ENCODE measurements at regions not wholly inside any gene's neighbourhood (a gene's known extent, or its start where the extent isn't known, plus 50 kb on each side); places are given as distances from the start of the nearest gene placed in this dataset.

DNA sequence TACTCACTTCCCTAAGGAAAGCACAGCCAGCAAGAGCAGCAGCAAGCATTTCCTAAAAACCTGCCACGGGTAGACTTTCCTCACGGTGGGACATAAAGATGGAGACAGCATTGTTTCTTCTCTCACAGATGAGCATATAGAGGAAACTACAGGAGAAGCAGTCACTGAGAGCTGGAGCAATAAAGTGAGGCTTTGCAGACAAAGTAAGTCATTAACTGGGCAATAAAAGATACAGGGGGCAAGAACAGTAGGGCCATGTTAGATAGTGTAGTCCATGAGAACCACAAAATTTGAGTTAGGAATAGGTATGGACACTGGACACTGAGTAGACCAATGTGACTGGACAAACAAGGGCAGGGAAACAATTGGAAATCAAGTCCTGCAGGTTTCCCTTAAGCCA, 240.1 kb upstream of the NFIA start:
- Histone ChIP-seq H3K4me3 (ENCODE audit: extremely low read depth in 1 of 4, insufficient read depth in 2 of 4, low read depth in 3 of 4, low read length in 4 of 4) (no peak overlapping the region), H4K8ac (ENCODE audit: extremely low read depth, insufficient read depth, low read length) (no peak overlapping the region), H3K18ac (ENCODE audit: extremely low read depth, low read length) (no peak overlapping the region), H3K36me3 (ENCODE audit: control insufficient read depth in 2 of 4, insufficient read depth in 4 of 4, low read length in 3 of 4) (no peaks in the 10 kb centered on the region), H4K20me1 (replicated peaks in 1 of 2; ENCODE audit: control insufficient read depth in 1 of 2, insufficient read depth in 2 of 2, low read length in 2 of 2) (no peaks in the 10 kb centered on the region), H3K79me1 (ENCODE audit: low read depth, low read length) (no peaks in the 10 kb centered on the region), H4K5ac (ENCODE audit: insufficient read length, low read depth, low read length) (no peak overlapping the region), H3K4ac (replicated peaks; ENCODE audit: insufficient read length, low read depth, low read length) (no peak overlapping the region), H3K9me3 (ENCODE audit: insufficient read depth in 2 of 2, low read depth in 1 of 2, low read length in 1 of 2) (no peaks in the 10 kb centered on the region; a peak in 1 of 4 replicates), H3K23ac (ENCODE audit: insufficient read length) (no peak overlapping the region), H2BK12ac (ENCODE audit: low read depth, low read length) (no peak overlapping the region), H2BK120ac (replicated peaks; ENCODE audit: low read depth, low read length) (no peak overlapping the region), H2AFZ (ENCODE audit: low read length) (no peak overlapping the region; the same call in 1 of the 2 replicates), H3K23me2 (ENCODE audit: low read depth, low read length) (no peaks in the 10 kb centered on the region), H2BK20ac (ENCODE audit: low read length) (no peak overlapping the region), H3K79me2 (ENCODE audit: control insufficient read depth in 1 of 2, insufficient read depth in 2 of 2, low read length in 2 of 2) (no peaks in the 10 kb centered on the region), H4K91ac (replicated peaks; ENCODE audit: insufficient read length, low read length) (no peak overlapping the region), H3K4me1 (replicated peaks in 1 of 4; ENCODE audit: control insufficient read depth in 3 of 4, insufficient read depth in 4 of 4, low read length in 3 of 4) (no peaks in the 10 kb centered on the region), H3K4me2 (ENCODE audit: insufficient read depth in 1 of 2, low read depth in 2 of 2, low read length in 2 of 2) (no peak overlapping the region), H2BK15ac (ENCODE audit: low read length) (no peak overlapping the region), H3K9ac (replicated peaks in 1 of 4; ENCODE audit: extremely low read depth in 1 of 4, low read depth in 3 of 4, low read length in 3 of 4) (no peak overlapping the region), H3K27me3 (replicated peaks in 1 of 4; ENCODE audit: control insufficient read depth in 3 of 4, extremely low read depth in 1 of 4, insufficient read depth in 3 of 4, low read length in 3 of 4) (no peaks in the 10 kb centered on the region), H3K56ac (replicated peaks; ENCODE audit: insufficient read length, low read depth, low read length) (no peak overlapping the region), H2AK5ac (ENCODE audit: low read depth, low read length) (no peak overlapping the region), H2BK5ac (ENCODE audit: low read depth, low read length) (no peak overlapping the region), H3K14ac (ENCODE audit: insufficient read length) (no peak overlapping the region), H3K27ac (ENCODE audit: low read depth, low read length) (no peak overlapping the region)
- ChIA-PET POLR2A (ENCODE audit: partially characterized antibody) (no interaction called here), CTCF (ENCODE audit: partially characterized antibody) (interaction anchor here (1.2 kb wide), 1 partner anchor 208 kb away, joined by 4 read pairs; no protein-coding TSS in a partner anchor)
- no peak for FAIRE-seq
- WGBS, 2 experiments (ENCODE audit: extremely low coverage in 1 of 2, insufficient coverage in 1 of 2, insufficient read length in 1 of 2, insufficient replicate concordance in 2 of 2, low coverage in 1 of 2, low lambda C conversion rate in 2 of 2, missing lambda C conversion rate in 1 of 2): 94% methylated on average over 2 of the region's 2 CpGs; no CpG with 5 or more reads in 1 of the 2 experiments
- DNase-seq (ENCODE audit: low read depth in 1 of 2, low spot score in 2 of 2): no peak
- no peak for TF ChIP-seq TAF7 (optimal IDR thresholded peaks at IDR 0.05; ENCODE audit: borderline replicate concordance, low read depth, low read length)
- TF ChIP-seq, protein P1, sequence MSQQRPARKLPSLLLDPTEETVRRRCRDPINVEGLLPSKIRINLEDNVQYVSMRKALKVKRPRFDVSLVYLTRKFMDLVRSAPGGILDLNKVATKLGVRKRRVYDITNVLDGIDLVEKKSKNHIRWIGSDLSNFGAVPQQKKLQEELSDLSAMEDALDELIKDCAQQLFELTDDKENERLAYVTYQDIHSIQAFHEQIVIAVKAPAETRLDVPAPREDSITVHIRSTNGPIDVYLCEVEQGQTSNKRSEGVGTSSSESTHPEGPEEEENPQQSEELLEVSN (IDR thresholded peaks at IDR 0.05): no peak
- no peak for TF ChIP-seq YY1 (IDR thresholded peaks at IDR 0.05; ENCODE audit: low read depth, low read length)
- no peak for TF ChIP-seq KDM1A (IDR thresholded peaks at IDR 0.05; ENCODE audit: borderline replicate concordance, low read length)
- no peak for TF ChIP-seq SUZ12 (IDR thresholded peaks at IDR 0.05; ENCODE audit: low read length)
- TF ChIP-seq, protein P2, sequence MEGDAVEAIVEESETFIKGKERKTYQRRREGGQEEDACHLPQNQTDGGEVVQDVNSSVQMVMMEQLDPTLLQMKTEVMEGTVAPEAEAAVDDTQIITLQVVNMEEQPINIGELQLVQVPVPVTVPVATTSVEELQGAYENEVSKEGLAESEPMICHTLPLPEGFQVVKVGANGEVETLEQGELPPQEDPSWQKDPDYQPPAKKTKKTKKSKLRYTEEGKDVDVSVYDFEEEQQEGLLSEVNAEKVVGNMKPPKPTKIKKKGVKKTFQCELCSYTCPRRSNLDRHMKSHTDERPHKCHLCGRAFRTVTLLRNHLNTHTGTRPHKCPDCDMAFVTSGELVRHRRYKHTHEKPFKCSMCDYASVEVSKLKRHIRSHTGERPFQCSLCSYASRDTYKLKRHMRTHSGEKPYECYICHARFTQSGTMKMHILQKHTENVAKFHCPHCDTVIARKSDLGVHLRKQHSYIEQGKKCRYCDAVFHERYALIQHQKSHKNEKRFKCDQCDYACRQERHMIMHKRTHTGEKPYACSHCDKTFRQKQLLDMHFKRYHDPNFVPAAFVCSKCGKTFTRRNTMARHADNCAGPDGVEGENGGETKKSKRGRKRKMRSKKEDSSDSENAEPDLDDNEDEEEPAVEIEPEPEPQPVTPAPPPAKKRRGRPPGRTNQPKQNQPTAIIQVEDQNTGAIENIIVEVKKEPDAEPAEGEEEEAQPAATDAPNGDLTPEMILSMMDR (IDR thresholded peaks at IDR 0.05; ENCODE audit: control extremely low read depth in 1 of 3, insufficient read depth in 1 of 3, low read depth in 1 of 3, low read length in 3 of 3): no peak
- TF ChIP-seq KDM4A (IDR thresholded peaks at IDR 0.05; ENCODE audit: low read depth, low read length, severe bottlenecking): no peak
- TF ChIP-seq POLR2A (IDR thresholded peaks at IDR 0.05; ENCODE audit: control extremely low read depth in 1 of 2, low read depth in 2 of 2, low read length in 2 of 2): no peak
- no peak for TF ChIP-seq POU5F1 (IDR thresholded peaks at IDR 0.05; ENCODE audit: low read depth, low read length)
- no peak for TF ChIP-seq SRF (IDR thresholded peaks at IDR 0.05; ENCODE audit: low read depth, low read length)
- no peak for TF ChIP-seq KDM5A (IDR thresholded peaks at IDR 0.05; ENCODE audit: low read length)
- TF ChIP-seq ASH2L (IDR thresholded peaks at IDR 0.05; ENCODE audit: low read length): no peak
- no peak for TF ChIP-seq SP4 (IDR thresholded peaks at IDR 0.05; ENCODE audit: low read length)
